GM23338 (cell line): ENCODE measurements at regions not wholly inside any gene's neighbourhood (a gene's known extent, or its start where the extent isn't known, plus 50 kb on each side); places are given as distances from the start of the nearest gene placed in this dataset.

Source experiments
- ATAC-seq: fragments of 200-7000 bp; cut with Tn5 transposase; 3 replicates; pipeline ENCODE4 v1.9.1; 2020
- DNase-seq: peaks from one replicate; pipeline ENCODE4 v3.0.0-alpha.2; 2015; ENCODE audit warnings: low spot score
- H2AFZ ChIP-seq: fragments of 200-600 bp; sonication (generic); 2 replicates; pipeline ENCODE4 v1.8.0; 2016; ENCODE audit warnings: antibody characterized with exemption, mild to moderate bottlenecking, moderate library complexity
- H3F3A ChIP-seq: fragments of 200-600 bp; sonication (generic); replicated peaks from 2 replicates; pipeline ENCODE4 v1.8.0; 2017; ENCODE audit warnings: antibody characterized with exemption, mixed run types, low read depth
- H3K27ac ChIP-seq: fragments of 200-600 bp; sonication (generic); 2 replicates; pipeline ENCODE4 v1.6.1; 2016; ENCODE audit warnings: low read depth
- H3K27me3 ChIP-seq: fragments of 200-600 bp; sonication (generic); 2 replicates; pipeline ENCODE4 v1.8.0; 2016; ENCODE audit warnings: mild to moderate bottlenecking, mixed run types, moderate library complexity; ENCODE audit not compliant: insufficient read depth
- H3K36me3 ChIP-seq: fragments of 200-600 bp; sonication (generic); 2 replicates; pipeline ENCODE4 v1.8.0; 2016; ENCODE audit warnings: mild to moderate bottlenecking; ENCODE audit not compliant: insufficient read depth
- H3K4me1 ChIP-seq: fragments of 200-600 bp; sonication (generic); 2 replicates; pipeline ENCODE4 v1.8.0; 2016; ENCODE audit warnings: mild to moderate bottlenecking, moderate library complexity; ENCODE audit not compliant: insufficient read depth
- H3K4me2 ChIP-seq: fragments of 200-600 bp; sonication (generic); 2 replicates; pipeline ENCODE4 v1.7.1; 2017; ENCODE audit warnings: mixed run types
- H3K4me3 ChIP-seq: fragments of 200-600 bp; sonication (generic); 2 replicates; pipeline ENCODE4 v1.6.1; 2016; ENCODE audit warnings: mixed run types
- H3K79me2 ChIP-seq: fragments of 200-600 bp; sonication (generic); replicated peaks from 2 replicates; pipeline ENCODE4 v1.8.0; 2017; ENCODE audit warnings: mild to moderate bottlenecking; ENCODE audit not compliant: insufficient read depth
- H3K9me2 ChIP-seq: fragments of 200-600 bp; sonication (generic); 2 replicates; pipeline ENCODE4 v1.8.0; 2017; ENCODE audit not compliant: insufficient read depth
- H4K20me1 ChIP-seq: fragments of 200-600 bp; sonication (generic); replicated peaks from 2 replicates; pipeline ENCODE4 v1.8.0; 2017; ENCODE audit warnings: mild to moderate bottlenecking; ENCODE audit not compliant: insufficient read depth
- H3K27ac Mint-ChIP-seq: 2 replicates; pipeline ENCODE4 v1.8.0; 2020; ENCODE audit warnings: inconsistent platforms, mild to moderate bottlenecking, moderate library complexity, mixed read lengths
- H3K27me3 Mint-ChIP-seq: 3 replicates; pipeline ENCODE4 v1.8.0; 2022; ENCODE audit warnings: low read depth, mild to moderate bottlenecking, moderate library complexity, mixed read lengths, inconsistent platforms; ENCODE audit not compliant: insufficient read depth, poor library complexity
- H3K36me3 Mint-ChIP-seq: 3 replicates; pipeline ENCODE4 v1.8.0; 2021; ENCODE audit warnings: low read depth, mild to moderate bottlenecking, inconsistent platforms, moderate library complexity, mixed read lengths
- H3K4me1 Mint-ChIP-seq: 3 replicates; pipeline ENCODE4 v1.8.0; 2020; ENCODE audit warnings: mild to moderate bottlenecking, inconsistent platforms, mixed read lengths
- H3K4me3 Mint-ChIP-seq: 3 replicates; pipeline ENCODE4 v1.8.0; 2021; ENCODE audit warnings: moderate library complexity, mild to moderate bottlenecking, inconsistent platforms, mixed read lengths
- H3K9me3 Mint-ChIP-seq: 3 replicates; pipeline ENCODE4 v1.8.0; 2020; ENCODE audit warnings: moderate library complexity, mild to moderate bottlenecking, inconsistent platforms, mixed read lengths
- CREB1 ChIP-seq: fragments of 250-450 bp; sonication (Bioruptor Pico); IDR thresholded peaks from 2 replicates; pipeline ENCODE4 v1.5.0; 2020; ENCODE audit warnings: low read depth, mild to moderate bottlenecking, moderate library complexity
- EZH2 ChIP-seq: fragments of 200-600 bp; sonication (generic); IDR thresholded peaks from one replicate; pipeline ENCODE4 v1.8.0; 2017; ENCODE audit warnings: antibody characterized with exemption, mild to moderate bottlenecking, low read depth; ENCODE audit not compliant: unreplicated experiment
- EZH2phosphoT487 ChIP-seq: fragments of 200-600 bp; sonication (generic); IDR thresholded peaks from one replicate; pipeline ENCODE4 v1.8.1; 2018; ENCODE audit warnings: antibody characterized with exemption; ENCODE audit not compliant: unreplicated experiment
- JUNB ChIP-seq: IDR thresholded peaks from one replicate; pipeline ENCODE4 v1.6.1; 2016; ENCODE audit warnings: antibody characterized with exemption; ENCODE audit not compliant: unreplicated experiment
- NANOG ChIP-seq: IDR thresholded peaks from 2 replicates; pipeline ENCODE4 v1.6.1; 2016; ENCODE audit warnings: antibody characterized with exemption, borderline replicate concordance
- POLR2AphosphoS5 ChIP-seq: IDR thresholded peaks from 2 replicates; pipeline ENCODE4 v1.6.1; 2016; ENCODE audit warnings: antibody characterized with exemption, low read depth
- STAT1 ChIP-seq: IDR thresholded peaks from one replicate; pipeline ENCODE4 v1.6.1; 2016; ENCODE audit warnings: antibody characterized with exemption; ENCODE audit not compliant: unreplicated experiment
- ZNF114 ChIP-seq: fragments of 250-450 bp; sonication (Bioruptor Pico); IDR thresholded peaks from 2 replicates; pipeline ENCODE4 v1.5.0; 2020; ENCODE audit warnings: mild to moderate bottlenecking, moderate library complexity
- ZNF331 ChIP-seq: fragments of 250-450 bp; sonication (Bioruptor Pico); IDR thresholded peaks from 2 replicates; pipeline ENCODE4 v1.5.0; 2020; ENCODE audit warnings: low read depth, mild to moderate bottlenecking, moderate library complexity
- TF ChIP-seq, protein P1 (sequence below): IDR thresholded peaks from 2 replicates; pipeline ENCODE4 v1.6.1; 2016; ENCODE audit warnings: antibody characterized with exemption
- TF ChIP-seq, protein P2 (sequence below): IDR thresholded peaks from one replicate; pipeline ENCODE4 v1.6.1; 2018; ENCODE audit warnings: antibody characterized with exemption; ENCODE audit not compliant: unreplicated experiment

GRCh38 chr3:177730814-177731213 is 533.5 kb upstream of the TBL1XR1 start (continued):
- TF ChIP-seq, protein P1, sequence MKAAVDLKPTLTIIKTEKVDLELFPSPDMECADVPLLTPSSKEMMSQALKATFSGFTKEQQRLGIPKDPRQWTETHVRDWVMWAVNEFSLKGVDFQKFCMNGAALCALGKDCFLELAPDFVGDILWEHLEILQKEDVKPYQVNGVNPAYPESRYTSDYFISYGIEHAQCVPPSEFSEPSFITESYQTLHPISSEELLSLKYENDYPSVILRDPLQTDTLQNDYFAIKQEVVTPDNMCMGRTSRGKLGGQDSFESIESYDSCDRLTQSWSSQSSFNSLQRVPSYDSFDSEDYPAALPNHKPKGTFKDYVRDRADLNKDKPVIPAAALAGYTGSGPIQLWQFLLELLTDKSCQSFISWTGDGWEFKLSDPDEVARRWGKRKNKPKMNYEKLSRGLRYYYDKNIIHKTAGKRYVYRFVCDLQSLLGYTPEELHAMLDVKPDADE: no peak
- TF ChIP-seq, protein P2, sequence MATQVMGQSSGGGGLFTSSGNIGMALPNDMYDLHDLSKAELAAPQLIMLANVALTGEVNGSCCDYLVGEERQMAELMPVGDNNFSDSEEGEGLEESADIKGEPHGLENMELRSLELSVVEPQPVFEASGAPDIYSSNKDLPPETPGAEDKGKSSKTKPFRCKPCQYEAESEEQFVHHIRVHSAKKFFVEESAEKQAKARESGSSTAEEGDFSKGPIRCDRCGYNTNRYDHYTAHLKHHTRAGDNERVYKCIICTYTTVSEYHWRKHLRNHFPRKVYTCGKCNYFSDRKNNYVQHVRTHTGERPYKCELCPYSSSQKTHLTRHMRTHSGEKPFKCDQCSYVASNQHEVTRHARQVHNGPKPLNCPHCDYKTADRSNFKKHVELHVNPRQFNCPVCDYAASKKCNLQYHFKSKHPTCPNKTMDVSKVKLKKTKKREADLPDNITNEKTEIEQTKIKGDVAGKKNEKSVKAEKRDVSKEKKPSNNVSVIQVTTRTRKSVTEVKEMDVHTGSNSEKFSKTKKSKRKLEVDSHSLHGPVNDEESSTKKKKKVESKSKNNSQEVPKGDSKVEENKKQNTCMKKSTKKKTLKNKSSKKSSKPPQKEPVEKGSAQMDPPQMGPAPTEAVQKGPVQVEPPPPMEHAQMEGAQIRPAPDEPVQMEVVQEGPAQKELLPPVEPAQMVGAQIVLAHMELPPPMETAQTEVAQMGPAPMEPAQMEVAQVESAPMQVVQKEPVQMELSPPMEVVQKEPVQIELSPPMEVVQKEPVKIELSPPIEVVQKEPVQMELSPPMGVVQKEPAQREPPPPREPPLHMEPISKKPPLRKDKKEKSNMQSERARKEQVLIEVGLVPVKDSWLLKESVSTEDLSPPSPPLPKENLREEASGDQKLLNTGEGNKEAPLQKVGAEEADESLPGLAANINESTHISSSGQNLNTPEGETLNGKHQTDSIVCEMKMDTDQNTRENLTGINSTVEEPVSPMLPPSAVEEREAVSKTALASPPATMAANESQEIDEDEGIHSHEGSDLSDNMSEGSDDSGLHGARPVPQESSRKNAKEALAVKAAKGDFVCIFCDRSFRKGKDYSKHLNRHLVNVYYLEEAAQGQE: no peak
- no peak for TF ChIP-seq ZNF114 (CRISPR knock-in tag)

DNA sequence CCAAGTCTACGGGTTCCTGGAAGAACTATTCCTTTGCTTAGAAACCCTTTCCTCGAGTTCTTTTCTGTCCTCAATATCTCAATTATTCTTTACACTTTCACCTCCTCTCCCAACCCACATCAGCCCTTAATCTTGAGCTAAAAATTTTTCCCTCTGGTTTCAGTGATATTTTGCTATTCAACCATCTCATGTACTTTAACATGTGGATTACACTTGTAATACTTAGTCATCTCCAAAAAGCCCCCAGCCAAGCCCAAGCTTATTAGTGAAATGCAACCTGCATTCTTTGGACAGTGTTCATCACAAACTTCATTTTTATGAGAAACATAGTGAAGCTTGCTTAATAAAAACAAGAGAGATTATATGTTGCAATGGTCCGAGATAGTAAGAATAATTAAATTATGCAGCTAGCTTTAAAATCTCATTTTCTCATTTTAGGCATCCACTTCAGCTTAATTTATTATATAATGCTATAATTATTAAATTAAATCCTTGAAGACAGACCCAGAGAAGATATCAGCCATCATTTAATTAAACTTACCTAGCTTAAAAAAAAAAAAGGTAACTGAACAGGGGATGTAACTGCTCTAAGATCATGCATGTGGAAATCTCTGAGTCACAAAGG is 534.5 kb upstream of the TBL1XR1 start:
- ATAC-seq (no peak), DNase-seq (no peak)
- no peaks in the 10 kb centered on the region for H3K36me3 Mint-ChIP-seq
- no peak overlapping the region for H3K4me3 Mint-ChIP-seq
- Histone ChIP-seq H3F3A (no peaks in the 10 kb centered on the region), H3K27ac (no peak overlapping the region), H3K4me1 (peaks cover 14% of the 10 kb centered on the region; the same call in 1 of the 2 replicates), H3K4me2 (no peak overlapping the region), H3K27me3 (no peaks in the 10 kb centered on the region), H3K9me2 (peaks cover 5% of the 10 kb centered on the region; the same call in 1 of the 2 replicates), H3K79me2 (no peaks in the 10 kb centered on the region), H3K36me3 (no peaks in the 10 kb centered on the region), H3K4me3 (no peak overlapping the region), H4K20me1 (no peaks in the 10 kb centered on the region), H2AFZ (peak overlapping the region; percentile 94)
- H3K27me3 Mint-ChIP-seq: no peaks in the 10 kb centered on the region
- H3K4me1 Mint-ChIP-seq: peaks cover 19% of the 10 kb centered on the region
- H3K9me3 Mint-ChIP-seq: no peaks in the 10 kb centered on the region; the same call in 2 of the 3 replicates
- H3K27ac Mint-ChIP-seq: 0 out of 2 replicates have a peak overlapping the region, but pooled peaks have one; percentile 72
- TF ChIP-seq EZH2: no peak
- TF ChIP-seq JUNB: no peak
- TF ChIP-seq, protein P1: no peak
- no peak for TF ChIP-seq EZH2phosphoT487
- no peak for TF ChIP-seq ZNF331 (CRISPR knock-in tag)
- no peak for TF ChIP-seq STAT1
- TF ChIP-seq, protein P2: no peak
- no peak for TF ChIP-seq ZNF114 (CRISPR knock-in tag)
- TF ChIP-seq NANOG: no peak
- TF ChIP-seq POLR2AphosphoS5: no peak
- no peak for TF ChIP-seq CREB1
